ENCODE measurements at regions not wholly inside any gene's neighbourhood (a gene's known extent, or its start where the extent isn't known, plus 50 kb on each side); places are given as distances from the start of the nearest gene placed in this dataset.

GRCh38 chr16:27726621-27727261, 176.8 kb downstream of the KATNIP start:
- DNase-seq (ENCODE audit: low spot score) (no peak), ATAC-seq (no peak)
- intact Hi-C loops (cut with DNase I): no loop called here

GRCh38 chr16:27727941-27728340, 178.0 kb downstream of the KATNIP start:
- ATAC-seq (no peak), DNase-seq (ENCODE audit: low spot score) (no peak)
- intact Hi-C loops (cut with DNase I): no loop called here

- ATAC-seq (no peak), DNase-seq (ENCODE audit: low spot score) (no peak)
- intact Hi-C loops (cut with DNase I): no loop called here
Measured at GRCh38 chr16:27728691-27729090, 178.7 kb downstream of the KATNIP start.

GRCh38 chr16:27729516-27730304, 179.8 kb downstream of the KATNIP start:
- intact Hi-C loops (cut with DNase I): no loop called here
- ATAC-seq (peak; percentile 51), DNase-seq (ENCODE audit: low spot score) (no peak)

GRCh38 chr16:27730661-27731210, 180.8 kb downstream of the KATNIP start:
- ATAC-seq: no peak
- intact Hi-C loops (cut with DNase I): no loop called here
- DNase-seq (ENCODE audit: low spot score): no peak

- intact Hi-C loops (cut with DNase I): no loop called here
- DNase-seq (ENCODE audit: low spot score): no peak
- no peak for ATAC-seq
Measured at GRCh38 chr16:27735031-27735430, 185.1 kb downstream of the KATNIP start.

GRCh38 chr16:27736431-27736830, 186.5 kb downstream of the KATNIP start:
- ATAC-seq (no peak), DNase-seq (ENCODE audit: low spot score) (no peak)
- intact Hi-C loops (cut with DNase I): no loop called here

- intact Hi-C loops (cut with DNase I): no loop called here
- no peak for DNase-seq (ENCODE audit: low spot score)
- ATAC-seq: no peak
Measured at GRCh38 chr16:27737513-27737912, 187.6 kb downstream of the KATNIP start.
